Sigmoid colon (tissue), 4 donors: ENCODE measurements at regions not wholly inside any gene's neighbourhood (a gene's known extent, or its start where the extent isn't known, plus 50 kb on each side); places are given as distances from the start of the nearest gene placed in this dataset.
"Not testable (repeated sequence)": the region's sequence is repeated elsewhere in the genome, so short reads cannot be mapped to it uniquely, and the experiment has no call there.

Experiments
- CTCF ChIP-seq, 4 experiments: fragments of 450-650 bp in 3 of 4; fragments of 200-600 bp in 1 of 4; IDR thresholded peaks; one replicate each; pipeline ENCODE4 v1.5.1; 2016 to 2019; ENCODE audit warnings: antibody characterized with exemption in 4 of 4, mild to moderate bottlenecking in 3 of 4, moderate library complexity in 2 of 4
- EP300 ChIP-seq, 4 donors: sonication (generic); formaldehyde crosslinking; IDR thresholded peaks; one replicate each; pipeline ENCODE4 v1.6.1; 2017; ENCODE audit warnings: antibody characterized with exemption in 4 of 4
- POLR2A ChIP-seq, 2 donors: fragments of 450-650 bp; IDR thresholded peaks; one replicate each; pipeline ENCODE4 v1.6.1; 2016; ENCODE audit warnings: antibody characterized with exemption in 2 of 2, mild to moderate bottlenecking in 2 of 2, moderate library complexity in 2 of 2
- POLR2AphosphoS5 ChIP-seq, 4 donors: sonication (generic); formaldehyde crosslinking; IDR thresholded peaks; one replicate each; pipeline ENCODE4 v1.6.1; 2017; ENCODE audit warnings: antibody characterized with exemption in 4 of 4

GRCh38 chr21:6579801-6580200, 3941.6 kb upstream of the TPTE start:
- not testable (repeated sequence) for TF ChIP-seq CTCF, POLR2A, EP300, POLR2AphosphoS5 (IDR thresholded peaks at IDR 0.05)
